Loucy (cell line): ENCODE measurements at regions not wholly inside any gene's neighbourhood (a gene's known extent, or its start where the extent isn't known, plus 50 kb on each side); places are given as distances from the start of the nearest gene placed in this dataset.
"Not testable (repeated sequence)": the region's sequence is repeated elsewhere in the genome, so short reads cannot be mapped to it uniquely, and the experiment has no call there.

Source experiments
- H2AFZ ChIP-seq: fragments of 200-600 bp; sonication (generic); 2 replicates; pipeline ENCODE4 v1.6.0; 2016; ENCODE audit warnings: antibody characterized with exemption, mild to moderate bottlenecking, low read length, moderate library complexity
- H3F3A ChIP-seq: fragments of 200-600 bp; 2 replicates; pipeline ENCODE4 v1.6.0; 2016; ENCODE audit warnings: antibody characterized with exemption, low read depth, mild to moderate bottlenecking
- H3K27me3 ChIP-seq: fragments of 200-600 bp; sonication (generic); 2 replicates; pipeline ENCODE4 v1.6.1; 2014; ENCODE audit warnings: low read length, mild to moderate bottlenecking; ENCODE audit not compliant: insufficient read depth, poor library complexity, severe bottlenecking
- H3K36me3 ChIP-seq: fragments of 200-600 bp; sonication (generic); 2 replicates; pipeline ENCODE4 v1.6.1; 2016; ENCODE audit warnings: low read length; ENCODE audit not compliant: insufficient read depth
- H3K4me1 ChIP-seq: fragments of 200-600 bp; sonication (generic); 2 replicates; pipeline ENCODE4 v1.5.1; 2014; ENCODE audit warnings: low read length, mild to moderate bottlenecking; ENCODE audit not compliant: insufficient read depth, poor library complexity, severe bottlenecking
- H3K4me2 ChIP-seq: fragments of 200-600 bp; sonication (generic); 2 replicates; pipeline ENCODE4 v1.6.0; 2014; ENCODE audit warnings: antibody characterized with exemption, low read length, low read depth, mild to moderate bottlenecking; ENCODE audit not compliant: poor library complexity, severe bottlenecking
- H3K4me3 ChIP-seq: fragments of 200-600 bp; sonication (generic); 2 replicates; pipeline ENCODE4 v1.5.1; 2014; ENCODE audit warnings: low read length, mild to moderate bottlenecking, mixed read lengths; ENCODE audit not compliant: poor library complexity, severe bottlenecking
- H3K79me2 ChIP-seq: fragments of 200-600 bp; sonication (generic); 2 replicates; pipeline ENCODE4 v1.6.1; 2014; ENCODE audit warnings: low read length; ENCODE audit not compliant: insufficient read depth
- H3K9ac ChIP-seq: fragments of 200-600 bp; sonication (generic); 2 replicates; pipeline ENCODE4 v1.6.0; 2014; ENCODE audit warnings: mild to moderate bottlenecking, low read depth, low read length, moderate library complexity; ENCODE audit not compliant: poor library complexity, severe bottlenecking
- H3K9me2 ChIP-seq: fragments of 200-600 bp; sonication (generic); replicated peaks from 2 replicates; pipeline ENCODE4 v1.6.1; 2016; ENCODE audit warnings: low read depth, low read length, mixed read lengths
- H3K9me3 ChIP-seq: fragments of 200-600 bp; sonication (generic); 2 replicates; pipeline ENCODE4 v1.6.1; 2014; ENCODE audit warnings: mild to moderate bottlenecking, antibody characterized with exemption, low read length, low read depth; ENCODE audit not compliant: insufficient read depth
- H4K20me1 ChIP-seq: fragments of 200-600 bp; sonication (generic); 2 replicates; pipeline ENCODE4 v1.6.0; 2014; ENCODE audit warnings: antibody characterized with exemption, low read length, mild to moderate bottlenecking; ENCODE audit not compliant: insufficient read depth, poor library complexity, severe bottlenecking
- EZH2phosphoT487 ChIP-seq: fragments of 200-600 bp; IDR thresholded peaks from 2 replicates; pipeline ENCODE4 v1.6.1; 2018; ENCODE audit warnings: antibody characterized with exemption, mild to moderate bottlenecking, moderate library complexity, borderline replicate concordance
- TF ChIP-seq, protein P1 (sequence below): fragments of 200-600 bp; sonication (generic); conservative IDR thresholded peaks from 2 replicates; pipeline ENCODE4 v1.5.1; 2014; ENCODE audit warnings: mild to moderate bottlenecking, antibody characterized with exemption, low read length

DNA sequence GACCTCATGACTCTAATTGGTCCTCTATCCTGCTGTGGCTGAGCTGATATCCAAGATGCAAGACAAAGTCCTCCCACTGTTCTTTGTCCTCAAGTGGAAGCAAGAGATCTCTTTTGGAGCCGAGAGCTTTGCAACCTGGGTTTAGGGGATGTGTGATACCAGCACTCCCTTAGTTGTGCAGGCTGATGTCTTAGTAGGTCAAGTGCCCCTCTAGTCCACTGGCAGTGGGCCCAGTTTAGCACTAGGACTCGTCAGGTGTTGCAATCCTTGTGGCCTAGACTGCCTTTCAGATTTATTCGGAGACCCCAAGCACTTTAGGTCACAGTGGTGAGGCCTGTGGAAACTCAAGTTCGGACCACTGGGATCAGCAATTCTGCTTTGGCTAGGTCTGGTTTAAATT is 64.0 kb downstream of the GPRASP3 start:
- H3K9me3 ChIP-seq, result no peaks in the 10 kb centered on the region
- no peaks in the 10 kb centered on the region for H3K9me2 ChIP-seq
- H3K4me1 ChIP-seq, result no peaks in the 10 kb centered on the region
- H3K36me3 ChIP-seq, result no peaks in the 10 kb centered on the region
- H3F3A ChIP-seq, result no peaks in the 10 kb centered on the region
- H3K79me2 ChIP-seq, result no peaks in the 10 kb centered on the region
- H3K4me2 ChIP-seq, result no peak overlapping the region
- H4K20me1 ChIP-seq, result no peaks in the 10 kb centered on the region
- no peak overlapping the region for H3K9ac ChIP-seq
- no peak for TF ChIP-seq EZH2phosphoT487
- TF ChIP-seq, protein P1, sequence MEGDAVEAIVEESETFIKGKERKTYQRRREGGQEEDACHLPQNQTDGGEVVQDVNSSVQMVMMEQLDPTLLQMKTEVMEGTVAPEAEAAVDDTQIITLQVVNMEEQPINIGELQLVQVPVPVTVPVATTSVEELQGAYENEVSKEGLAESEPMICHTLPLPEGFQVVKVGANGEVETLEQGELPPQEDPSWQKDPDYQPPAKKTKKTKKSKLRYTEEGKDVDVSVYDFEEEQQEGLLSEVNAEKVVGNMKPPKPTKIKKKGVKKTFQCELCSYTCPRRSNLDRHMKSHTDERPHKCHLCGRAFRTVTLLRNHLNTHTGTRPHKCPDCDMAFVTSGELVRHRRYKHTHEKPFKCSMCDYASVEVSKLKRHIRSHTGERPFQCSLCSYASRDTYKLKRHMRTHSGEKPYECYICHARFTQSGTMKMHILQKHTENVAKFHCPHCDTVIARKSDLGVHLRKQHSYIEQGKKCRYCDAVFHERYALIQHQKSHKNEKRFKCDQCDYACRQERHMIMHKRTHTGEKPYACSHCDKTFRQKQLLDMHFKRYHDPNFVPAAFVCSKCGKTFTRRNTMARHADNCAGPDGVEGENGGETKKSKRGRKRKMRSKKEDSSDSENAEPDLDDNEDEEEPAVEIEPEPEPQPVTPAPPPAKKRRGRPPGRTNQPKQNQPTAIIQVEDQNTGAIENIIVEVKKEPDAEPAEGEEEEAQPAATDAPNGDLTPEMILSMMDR, result no peak
- no peak overlapping the region for H3K4me3 ChIP-seq
- no peak overlapping the region for H2AFZ ChIP-seq
- H3K27me3 ChIP-seq, result no peaks in the 10 kb centered on the region

DNA sequence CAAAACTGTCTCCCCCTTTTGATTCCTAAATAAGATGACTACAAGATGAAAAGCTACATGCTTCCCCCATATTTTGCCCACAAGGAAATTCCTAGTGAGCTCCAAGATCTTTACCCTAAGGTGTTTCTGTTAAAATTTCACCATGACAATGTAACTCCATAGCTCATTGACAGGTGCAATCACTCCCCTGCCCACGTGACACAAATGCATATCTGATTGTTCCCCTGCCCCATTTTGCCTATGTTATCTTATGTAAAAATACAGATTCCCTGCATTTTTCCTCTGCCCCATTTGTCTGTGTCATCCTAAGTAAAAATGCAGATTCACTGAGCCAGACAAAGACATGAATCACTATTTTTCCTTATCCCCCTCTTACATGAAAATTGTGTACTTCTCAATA is 66.7 kb downstream of the GPRASP3 start:
- Histone ChIP-seq H3K4me1 (no peaks in the 10 kb centered on the region), H3K27me3 (no peaks in the 10 kb centered on the region), H3K4me3 (no peak overlapping the region), H3K9ac (no peak overlapping the region), H3F3A (no peaks in the 10 kb centered on the region), H3K9me3 (no peaks in the 10 kb centered on the region), H3K36me3 (no peaks in the 10 kb centered on the region), H4K20me1 (no peaks in the 10 kb centered on the region), H3K4me2 (no peak overlapping the region), H3K79me2 (no peaks in the 10 kb centered on the region), H3K9me2 (no peaks in the 10 kb centered on the region), H2AFZ (no peak overlapping the region)
- TF ChIP-seq, protein P1, result no peak
- TF ChIP-seq EZH2phosphoT487, result no peak

DNA sequence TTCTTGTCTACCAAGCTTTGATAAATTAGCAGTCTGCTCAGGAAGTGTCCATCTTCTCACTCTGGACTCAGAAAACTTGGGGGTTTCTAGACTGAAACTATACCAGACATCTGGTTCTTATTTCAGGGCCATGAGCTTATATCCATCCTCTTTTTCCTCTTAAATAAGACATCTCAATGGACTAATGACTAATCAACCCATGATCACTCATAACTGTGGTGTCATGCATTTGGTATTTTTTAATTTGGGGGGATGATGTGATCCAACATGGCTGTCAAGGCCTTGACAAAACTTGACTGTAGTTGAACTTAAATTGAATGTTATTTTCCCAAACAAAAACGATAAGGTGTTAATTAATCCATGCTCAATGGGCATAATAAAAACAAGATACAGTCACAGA is 87.8 kb downstream of the GPRASP3 start:
- H3K79me2 ChIP-seq, result no peaks in the 10 kb centered on the region
- TF ChIP-seq, protein P1, result no peak
- TF ChIP-seq EZH2phosphoT487, result no peak

DNA sequence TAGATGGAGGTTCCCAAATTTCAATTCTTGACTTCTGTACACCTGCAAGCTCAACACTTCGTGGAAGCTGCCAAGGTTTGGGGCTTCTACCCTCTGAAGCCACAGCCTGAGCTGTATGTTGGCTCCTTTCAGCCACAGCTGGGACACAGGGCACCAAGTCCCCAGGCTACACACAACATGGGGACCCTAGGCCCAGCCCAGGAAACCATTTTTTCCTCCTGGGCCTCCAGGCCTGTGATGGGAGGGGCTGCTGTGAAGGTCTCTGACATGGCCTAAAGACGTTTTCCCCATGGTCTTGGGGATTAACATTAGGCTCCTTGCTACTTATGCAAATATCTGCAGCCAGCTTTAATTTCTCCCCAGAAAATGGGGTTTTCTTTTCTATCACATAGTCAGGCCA is 97.7 kb downstream of the GPRASP3 start:
- not testable (repeated sequence) for H3K36me3 ChIP-seq, H3K4me1 ChIP-seq, H2AFZ ChIP-seq, H3K9me2 ChIP-seq, H3K9ac ChIP-seq, H4K20me1 ChIP-seq, H3K9me3 ChIP-seq, H3K4me3 ChIP-seq, H3K27me3 ChIP-seq, H3K4me2 ChIP-seq, H3K79me2 ChIP-seq, H3F3A ChIP-seq

More for the DNA sequence above, 87.8 kb downstream of the GPRASP3 start:
- Histone ChIP-seq H3K9ac (no peak overlapping the region), H3K36me3 (no peaks in the 10 kb centered on the region), H3K4me1 (no peaks in the 10 kb centered on the region), H3F3A (no peaks in the 10 kb centered on the region), H2AFZ (no peak overlapping the region), H3K4me3 (no peak overlapping the region), H3K9me3 (no peaks in the 10 kb centered on the region), H3K27me3 (no peaks in the 10 kb centered on the region), H3K9me2 (no peaks in the 10 kb centered on the region), H4K20me1 (no peaks in the 10 kb centered on the region), H3K4me2 (no peak overlapping the region)
